OCI-LY1 (cell line): ENCODE measurements at regions not wholly inside any gene's neighbourhood (a gene's known extent, or its start where the extent isn't known, plus 50 kb on each side); places are given as distances from the start of the nearest gene placed in this dataset.

Experiments
- EZH2 ChIP-seq: fragments of 200-600 bp; sonication (generic), shearing (Covaris generic); IDR thresholded peaks from 2 replicates; pipeline ENCODE4 v1.8.0; 2017; ENCODE audit warnings: borderline replicate concordance, mixed run types, mild to moderate bottlenecking, antibody characterized with exemption, low read length, moderate library complexity, mixed read lengths
- TF ChIP-seq, protein P1 (sequence below): fragments of 200-600 bp; sonication (generic), shearing (Covaris generic); IDR thresholded peaks from 2 replicates; pipeline ENCODE4 v1.5.1; 2017; ENCODE audit warnings: mild to moderate bottlenecking, antibody characterized with exemption, low read length, moderate library complexity, mixed read lengths

DNA sequence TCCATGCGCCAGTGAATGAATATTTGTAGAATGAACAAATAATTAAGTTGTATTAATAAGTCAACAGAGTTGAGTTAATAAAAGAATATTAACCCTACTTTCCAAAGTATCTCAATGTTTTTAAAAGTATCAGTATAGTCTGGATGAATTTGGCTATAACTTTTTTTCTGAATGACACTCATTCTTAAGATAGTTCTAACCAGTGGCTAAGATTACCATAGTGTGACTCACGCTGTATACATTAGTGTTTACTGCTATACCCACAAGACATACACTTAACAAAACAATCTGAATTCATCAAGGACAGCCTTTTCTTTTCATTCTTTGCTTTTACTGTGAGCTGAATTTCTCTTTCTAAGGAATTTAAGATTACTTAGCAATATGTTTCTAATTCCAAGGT, 77.0 kb upstream of the PDE1A start:
- TF ChIP-seq, protein P1, sequence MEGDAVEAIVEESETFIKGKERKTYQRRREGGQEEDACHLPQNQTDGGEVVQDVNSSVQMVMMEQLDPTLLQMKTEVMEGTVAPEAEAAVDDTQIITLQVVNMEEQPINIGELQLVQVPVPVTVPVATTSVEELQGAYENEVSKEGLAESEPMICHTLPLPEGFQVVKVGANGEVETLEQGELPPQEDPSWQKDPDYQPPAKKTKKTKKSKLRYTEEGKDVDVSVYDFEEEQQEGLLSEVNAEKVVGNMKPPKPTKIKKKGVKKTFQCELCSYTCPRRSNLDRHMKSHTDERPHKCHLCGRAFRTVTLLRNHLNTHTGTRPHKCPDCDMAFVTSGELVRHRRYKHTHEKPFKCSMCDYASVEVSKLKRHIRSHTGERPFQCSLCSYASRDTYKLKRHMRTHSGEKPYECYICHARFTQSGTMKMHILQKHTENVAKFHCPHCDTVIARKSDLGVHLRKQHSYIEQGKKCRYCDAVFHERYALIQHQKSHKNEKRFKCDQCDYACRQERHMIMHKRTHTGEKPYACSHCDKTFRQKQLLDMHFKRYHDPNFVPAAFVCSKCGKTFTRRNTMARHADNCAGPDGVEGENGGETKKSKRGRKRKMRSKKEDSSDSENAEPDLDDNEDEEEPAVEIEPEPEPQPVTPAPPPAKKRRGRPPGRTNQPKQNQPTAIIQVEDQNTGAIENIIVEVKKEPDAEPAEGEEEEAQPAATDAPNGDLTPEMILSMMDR: no peak
- TF ChIP-seq EZH2: no peak
